Astrocyte of the spinal cord (primary cell): ENCODE measurements at regions not wholly inside any gene's neighbourhood (a gene's known extent, or its start where the extent isn't known, plus 50 kb on each side); places are given as distances from the start of the nearest gene placed in this dataset.

Experiments used
- DNase-seq: peaks from one replicate; pipeline ENCODE4 v3.0.0; 2011; ENCODE audit warnings: low read depth, low spot score
- H3K4me3 ChIP-seq: 2 replicates; pipeline ENCODE4 v1.5.1; 2011; ENCODE audit warnings: low read depth, mild to moderate bottlenecking, low read length, moderate library complexity
- CTCF ChIP-seq: IDR thresholded peaks from 2 replicates; pipeline ENCODE4 v1.5.1; 2012; ENCODE audit warnings: low read depth, mild to moderate bottlenecking, low read length, inconsistent platforms
- in situ Hi-C: cut with HindIII; loops from 2 replicates; pipeline ENCODE4 v1.10.0; 2017; ENCODE audit warnings: low sequenced_read_pairs

- TF ChIP-seq CTCF, result no peak
- in situ Hi-C loops, result no loop called here
- no peak overlapping the region for H3K4me3 ChIP-seq
- DNase-seq, result no peak
Observed at GRCh38 chr1:185398599-185398998, 81.6 kb upstream of the IVNS1ABP start.

- no peak for DNase-seq
- TF ChIP-seq CTCF, result no peak
- in situ Hi-C loops, result no loop called here
- no peak overlapping the region for H3K4me3 ChIP-seq
Observed at GRCh38 chr1:185398022-185398421, 81.0 kb upstream of the IVNS1ABP start.

DNA sequence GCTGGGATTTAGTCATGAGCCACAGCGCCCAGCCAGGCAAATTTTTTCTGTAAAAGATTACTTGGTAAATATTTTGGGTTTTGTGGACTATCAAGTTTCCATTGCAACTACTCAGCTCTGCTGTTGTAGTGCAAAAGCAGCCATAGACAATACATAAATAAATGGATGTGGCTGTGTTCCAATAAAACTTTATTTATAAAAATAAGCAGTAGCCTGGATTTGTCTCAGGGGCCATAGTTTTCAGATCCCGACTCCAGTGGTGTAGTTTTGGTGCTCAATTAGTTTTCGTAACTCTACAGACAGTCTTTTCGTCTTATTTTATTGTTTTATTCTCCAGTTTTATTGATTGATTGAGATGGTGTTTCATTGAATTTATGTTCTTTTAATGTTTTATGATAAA lies 80.1 kb upstream of the IVNS1ABP start:
- no peak for DNase-seq
- no peak for TF ChIP-seq CTCF
- no peak overlapping the region for H3K4me3 ChIP-seq
- in situ Hi-C loops, result no loop called here

DNA sequence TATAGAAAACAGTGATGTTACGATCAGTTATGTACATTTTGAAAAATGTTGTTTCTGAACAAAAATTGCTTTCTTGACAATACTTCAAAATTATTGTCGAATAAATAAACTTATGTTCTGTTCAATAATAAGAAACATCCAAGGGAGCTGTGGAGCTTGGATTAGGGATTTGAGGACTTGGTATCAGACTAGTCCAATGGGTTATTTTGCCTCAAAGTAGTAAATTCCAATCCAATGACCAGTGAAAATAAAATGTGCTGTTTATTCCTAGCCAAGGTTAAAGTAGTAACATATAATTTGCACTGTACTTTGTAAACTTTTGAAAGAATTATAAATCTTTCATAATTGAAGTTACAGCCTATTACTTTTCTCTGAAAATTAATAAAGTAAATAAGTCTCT lies 79.1 kb upstream of the IVNS1ABP start:
- no peak for DNase-seq
- no peak overlapping the region for H3K4me3 ChIP-seq
- in situ Hi-C loops, result no loop called here
- TF ChIP-seq CTCF, result no peak

DNA sequence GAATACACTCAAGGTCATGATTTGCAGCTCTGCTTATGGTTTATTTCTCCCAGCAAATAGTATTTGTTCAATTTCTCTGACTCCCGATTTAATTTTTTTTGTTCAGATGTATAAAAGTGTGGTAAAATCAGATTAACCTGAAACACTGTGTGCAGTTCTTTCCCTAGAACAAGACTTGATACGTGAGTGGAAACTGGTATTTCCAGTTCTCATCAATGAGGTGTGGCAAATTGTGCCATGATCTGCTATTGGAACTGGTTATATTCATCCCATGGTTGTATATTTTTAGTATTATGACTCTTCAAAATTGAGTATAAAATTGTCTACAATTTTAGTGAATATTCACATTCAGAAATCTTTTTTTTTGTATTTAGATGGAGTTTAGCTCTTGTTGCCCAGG lies 76.8 kb upstream of the IVNS1ABP start:
- no peak for TF ChIP-seq CTCF
- in situ Hi-C loops, result no loop called here
- no peak for DNase-seq
- no peak overlapping the region for H3K4me3 ChIP-seq

DNA sequence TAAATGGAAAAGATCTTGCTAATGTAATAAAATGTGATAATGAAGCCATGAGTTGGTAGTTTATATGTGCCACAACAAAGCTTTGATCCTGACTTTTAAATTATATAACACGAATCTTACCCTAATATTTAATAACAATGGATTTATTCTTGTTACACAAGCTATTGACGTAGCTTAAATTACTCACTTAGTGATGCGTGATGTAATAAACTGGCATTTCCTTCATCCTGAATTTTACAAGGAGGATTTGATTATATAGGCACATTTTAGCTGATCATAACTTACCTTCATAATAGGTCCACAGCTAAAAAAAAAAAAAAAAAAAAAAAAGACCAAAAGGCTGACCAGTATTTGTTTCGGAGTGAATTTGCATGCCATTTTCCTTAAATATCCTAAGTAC lies 76.2 kb upstream of the IVNS1ABP start:
- in situ Hi-C loops, result no loop called here
- DNase-seq, result no peak
- TF ChIP-seq CTCF, result no peak
- no peak overlapping the region for H3K4me3 ChIP-seq

GRCh38 chr1:185388815-185389214 lies 71.8 kb upstream of the IVNS1ABP start:
- no peak for TF ChIP-seq CTCF
- in situ Hi-C loops, result no loop called here
- H3K4me3 ChIP-seq, result no peak overlapping the region
- no peak for DNase-seq
